MCF 10A (cell line): ENCODE measurements at regions not wholly inside any gene's neighbourhood (a gene's known extent, or its start where the extent isn't known, plus 50 kb on each side); places are given as distances from the start of the nearest gene placed in this dataset.

Source experiments
- BruUV-seq: library from RNA; stranded (reverse); fragments of 400-500 nt; replicated peaks from 2 replicates; lab custom pipeline; 2021; lab: Mats Ljungman, UMichigan
- CTCF ChIA-PET: fragments of 300-600 bp; sonication (Branson Sonifier 250); formaldehyde crosslinking; extraction: SDS; loops from one replicate; lab custom pipeline; 2021; ENCODE audit warnings: antibody characterized with exemption, inconsistent platforms; lab: Yijun Ruan, JAX
- POLR2A ChIA-PET: fragments of 300-600, 350-650 bp; sonication (Branson Sonifier 250); formaldehyde crosslinking; extraction: SDS; loops from one replicate; lab custom pipeline; 2020; ENCODE audit warnings: antibody characterized with exemption, inconsistent platforms; lab: Yijun Ruan, JAX
- DNase-seq: peaks from one replicate; pipeline ENCODE4 v3.0.0-alpha.2; 2018; ENCODE audit not compliant: unreplicated experiment
- H3K27ac Mint-ChIP-seq: one replicate; pipeline ENCODE4 v1.8.0; 2022; ENCODE audit warnings: mild to moderate bottlenecking, low read depth, mixed read lengths; ENCODE audit not compliant: unreplicated experiment
- H3K27me3 Mint-ChIP-seq: one replicate; pipeline ENCODE4 v1.8.0; 2022; ENCODE audit warnings: mixed read lengths; ENCODE audit not compliant: insufficient read depth, unreplicated experiment
- H3K36me3 Mint-ChIP-seq: one replicate; pipeline ENCODE4 v1.8.0; 2022; ENCODE audit warnings: mild to moderate bottlenecking, moderate library complexity, mixed read lengths; ENCODE audit not compliant: insufficient read depth, unreplicated experiment
- H3K4me1 Mint-ChIP-seq: one replicate; pipeline ENCODE4 v1.8.0; 2022; ENCODE audit warnings: mixed read lengths; ENCODE audit not compliant: insufficient read depth, unreplicated experiment
- H3K4me3 Mint-ChIP-seq: one replicate; pipeline ENCODE4 v1.8.0; 2022; ENCODE audit warnings: mild to moderate bottlenecking, moderate library complexity, mixed read lengths; ENCODE audit not compliant: unreplicated experiment
- H3K9me3 Mint-ChIP-seq: one replicate; pipeline ENCODE4 v1.8.0; 2022; ENCODE audit warnings: mixed read lengths; ENCODE audit not compliant: unreplicated experiment
- intact Hi-C: fragments of 100-400 bp; cut with micrococcal nuclease; formaldehyde crosslinking; loops from 2 replicates; pipeline ENCODE4 v1.14.1; 2022
- TF ChIP-seq, protein P1 (sequence below): fragments of 200-600 bp; IDR thresholded peaks from one replicate; pipeline ENCODE4 v1.8.0; 2022; ENCODE audit warnings: antibody characterized with exemption, mild to moderate bottlenecking; ENCODE audit not compliant: unreplicated experiment

DNA sequence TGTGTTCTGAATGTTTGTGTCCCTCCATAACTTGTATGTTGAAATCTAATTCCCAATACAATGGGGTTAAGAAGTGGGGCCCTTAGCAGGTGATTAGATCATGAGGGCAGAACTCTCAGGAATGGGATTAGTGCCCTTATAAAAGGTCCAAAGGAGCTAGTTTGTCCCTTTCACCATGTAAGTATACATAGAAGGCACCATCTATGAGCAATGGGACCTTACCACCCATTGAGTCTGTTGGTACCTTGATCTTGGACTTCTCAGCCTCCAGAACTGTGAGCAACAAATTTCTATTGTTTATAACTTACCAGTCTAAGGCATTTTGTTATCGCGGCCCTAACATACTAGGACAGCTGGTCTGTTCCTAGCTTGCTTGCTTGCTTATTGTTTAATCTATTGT, 106.3 kb downstream of the MYCN start:
- Mint-ChIP-seq H3K4me1 (peaks cover 5% of the 10 kb centered on the region), H3K9me3 (peaks cover 5% of the 10 kb centered on the region), H3K27ac (no peak overlapping the region), H3K4me3 (no peak overlapping the region), H3K27me3 (peaks cover 2% of the 10 kb centered on the region), H3K36me3 (no peaks in the 10 kb centered on the region)
- no peak for DNase-seq
- ChIA-PET CTCF (no interaction called here), POLR2A (no interaction called here)
- BruUV-seq, result no TSS peak
- TF ChIP-seq, protein P1, sequence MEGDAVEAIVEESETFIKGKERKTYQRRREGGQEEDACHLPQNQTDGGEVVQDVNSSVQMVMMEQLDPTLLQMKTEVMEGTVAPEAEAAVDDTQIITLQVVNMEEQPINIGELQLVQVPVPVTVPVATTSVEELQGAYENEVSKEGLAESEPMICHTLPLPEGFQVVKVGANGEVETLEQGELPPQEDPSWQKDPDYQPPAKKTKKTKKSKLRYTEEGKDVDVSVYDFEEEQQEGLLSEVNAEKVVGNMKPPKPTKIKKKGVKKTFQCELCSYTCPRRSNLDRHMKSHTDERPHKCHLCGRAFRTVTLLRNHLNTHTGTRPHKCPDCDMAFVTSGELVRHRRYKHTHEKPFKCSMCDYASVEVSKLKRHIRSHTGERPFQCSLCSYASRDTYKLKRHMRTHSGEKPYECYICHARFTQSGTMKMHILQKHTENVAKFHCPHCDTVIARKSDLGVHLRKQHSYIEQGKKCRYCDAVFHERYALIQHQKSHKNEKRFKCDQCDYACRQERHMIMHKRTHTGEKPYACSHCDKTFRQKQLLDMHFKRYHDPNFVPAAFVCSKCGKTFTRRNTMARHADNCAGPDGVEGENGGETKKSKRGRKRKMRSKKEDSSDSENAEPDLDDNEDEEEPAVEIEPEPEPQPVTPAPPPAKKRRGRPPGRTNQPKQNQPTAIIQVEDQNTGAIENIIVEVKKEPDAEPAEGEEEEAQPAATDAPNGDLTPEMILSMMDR, result no peak
- intact Hi-C loops, result no loop called here

DNA sequence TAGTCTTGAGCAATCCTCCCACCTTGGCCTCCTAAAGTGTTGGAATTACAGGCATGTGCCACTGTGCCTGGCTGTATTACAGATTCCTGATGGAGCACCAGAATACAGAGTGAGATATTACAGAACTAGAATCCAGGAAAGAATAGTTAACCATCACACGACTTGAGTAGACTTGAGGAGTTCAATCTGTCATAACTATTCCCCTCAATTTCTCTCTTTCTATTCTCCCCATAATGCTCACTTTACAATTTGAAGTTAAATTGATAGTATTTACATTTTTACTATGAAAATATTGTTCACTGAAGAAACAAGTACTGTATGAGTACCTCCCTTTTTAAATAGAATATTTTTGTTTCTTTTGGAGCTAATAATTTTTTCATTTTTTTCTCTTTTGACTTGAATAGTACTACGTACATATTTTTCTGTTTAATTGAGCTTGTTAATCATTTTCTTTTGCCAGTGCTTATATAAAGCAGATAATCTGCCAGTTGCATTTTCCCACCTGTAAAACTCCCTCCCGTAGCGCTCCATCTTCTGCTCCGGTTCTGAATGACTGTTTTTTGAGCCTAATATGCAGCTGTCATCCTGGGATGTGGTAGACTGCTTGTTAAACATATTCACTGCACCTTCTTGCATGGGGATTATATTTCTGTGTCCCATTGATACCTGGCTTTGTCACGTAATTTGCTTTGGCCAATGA, 105.5 kb downstream of the MYCN start:
- H3K27ac Mint-ChIP-seq, result no peak overlapping the region
- H3K36me3 Mint-ChIP-seq, result no peaks in the 10 kb centered on the region
- no peak for DNase-seq
- intact Hi-C loops, result no loop called here
- peaks cover 5% of the 10 kb centered on the region for H3K4me1 Mint-ChIP-seq
- TF ChIP-seq, protein P1, result no peak
- ChIA-PET POLR2A (no interaction called here), CTCF (interaction anchor here (0.5 kb wide), 1 partner anchor 64 kb away, joined by 5 read pairs; no protein-coding TSS in a partner anchor)
- no TSS peak for BruUV-seq
- peaks cover 10% of the 10 kb centered on the region for H3K27me3 Mint-ChIP-seq
- peaks cover 12% of the 10 kb centered on the region for H3K9me3 Mint-ChIP-seq
- no peak overlapping the region for H3K4me3 Mint-ChIP-seq

DNA sequence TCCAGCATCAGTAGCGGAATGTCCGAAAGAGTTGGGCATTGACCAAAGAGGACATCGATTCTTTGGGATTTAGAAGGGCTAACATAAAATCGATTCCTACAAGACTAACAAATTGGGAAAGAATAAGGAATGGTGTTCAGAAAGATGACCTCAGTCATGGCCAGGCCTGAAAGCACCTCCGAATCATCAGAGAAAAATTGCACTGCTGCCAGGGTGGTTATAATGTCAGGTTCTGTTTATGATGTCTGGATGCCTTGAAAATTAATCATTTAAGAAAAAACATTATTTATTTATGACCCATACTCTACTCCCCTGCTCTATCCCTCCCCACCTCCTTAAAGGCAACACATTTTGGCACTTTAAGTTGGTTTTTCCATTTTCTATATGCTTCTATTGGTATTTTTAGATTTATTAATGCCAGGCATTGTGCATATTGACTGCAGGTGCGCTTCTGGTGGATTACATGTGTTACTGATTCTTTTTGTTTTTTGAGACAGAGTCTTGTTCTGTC, 104.7 kb downstream of the MYCN start:
- CTCF ChIA-PET, result interaction anchor here (0.6 kb wide), 1 partner anchor 1077 kb away, joined by 7 read pairs; no protein-coding TSS in a partner anchor
- no peak for DNase-seq
- no TSS peak for BruUV-seq
- TF ChIP-seq, protein P1, result no peak
- H3K27ac Mint-ChIP-seq, result no peak overlapping the region
- no peaks in the 10 kb centered on the region for H3K36me3 Mint-ChIP-seq
- H3K9me3 Mint-ChIP-seq, result peaks cover 12% of the 10 kb centered on the region
- peaks cover 5% of the 10 kb centered on the region for H3K4me1 Mint-ChIP-seq
- POLR2A ChIA-PET, result no interaction called here
- H3K27me3 Mint-ChIP-seq, result peaks cover 12% of the 10 kb centered on the region
- intact Hi-C loops, result no loop called here
- H3K4me3 Mint-ChIP-seq, result no peak overlapping the region

DNA sequence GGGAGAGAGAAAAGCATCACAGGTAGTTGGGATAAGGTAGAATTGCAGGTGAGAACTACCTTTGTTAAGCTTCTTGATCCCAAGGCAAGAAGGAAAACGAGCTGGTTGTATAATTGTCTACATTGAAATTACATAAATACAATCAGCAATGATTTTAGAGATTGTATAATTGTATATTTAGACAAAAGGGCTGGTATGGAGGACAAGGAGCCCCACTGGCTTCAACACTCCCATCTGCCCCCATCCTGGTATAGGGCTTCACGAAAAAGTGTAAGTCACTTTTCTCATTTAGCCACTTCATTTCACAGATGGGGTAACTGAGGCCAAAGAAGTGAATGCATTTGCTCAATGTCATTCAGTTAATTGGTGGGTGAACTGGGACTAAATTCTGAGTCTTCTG, 103.3 kb downstream of the MYCN start:
- CTCF ChIA-PET, result interaction anchor here (0.7 kb wide), 1 partner anchor 386 kb away, joined by 3 read pairs; no protein-coding TSS in a partner anchor
- POLR2A ChIA-PET, result no interaction called here
- peaks cover 24% of the 10 kb centered on the region for H3K27me3 Mint-ChIP-seq
- peaks cover 5% of the 10 kb centered on the region for H3K4me1 Mint-ChIP-seq
- no TSS peak for BruUV-seq
- no peak overlapping the region for H3K27ac Mint-ChIP-seq
- intact Hi-C loops, result no loop called here
- no peak for DNase-seq
- H3K4me3 Mint-ChIP-seq, result no peak overlapping the region
- TF ChIP-seq, protein P1, result no peak
- peaks cover 20% of the 10 kb centered on the region for H3K9me3 Mint-ChIP-seq
- no peaks in the 10 kb centered on the region for H3K36me3 Mint-ChIP-seq
